ENCODE measurements at regions not wholly inside any gene's neighbourhood (a gene's known extent, or its start where the extent isn't known, plus 50 kb on each side); places are given as distances from the start of the nearest gene placed in this dataset.
A peak's percentile ranks its signal among the peaks of the same experiment; 100 is the strongest.

DNA sequence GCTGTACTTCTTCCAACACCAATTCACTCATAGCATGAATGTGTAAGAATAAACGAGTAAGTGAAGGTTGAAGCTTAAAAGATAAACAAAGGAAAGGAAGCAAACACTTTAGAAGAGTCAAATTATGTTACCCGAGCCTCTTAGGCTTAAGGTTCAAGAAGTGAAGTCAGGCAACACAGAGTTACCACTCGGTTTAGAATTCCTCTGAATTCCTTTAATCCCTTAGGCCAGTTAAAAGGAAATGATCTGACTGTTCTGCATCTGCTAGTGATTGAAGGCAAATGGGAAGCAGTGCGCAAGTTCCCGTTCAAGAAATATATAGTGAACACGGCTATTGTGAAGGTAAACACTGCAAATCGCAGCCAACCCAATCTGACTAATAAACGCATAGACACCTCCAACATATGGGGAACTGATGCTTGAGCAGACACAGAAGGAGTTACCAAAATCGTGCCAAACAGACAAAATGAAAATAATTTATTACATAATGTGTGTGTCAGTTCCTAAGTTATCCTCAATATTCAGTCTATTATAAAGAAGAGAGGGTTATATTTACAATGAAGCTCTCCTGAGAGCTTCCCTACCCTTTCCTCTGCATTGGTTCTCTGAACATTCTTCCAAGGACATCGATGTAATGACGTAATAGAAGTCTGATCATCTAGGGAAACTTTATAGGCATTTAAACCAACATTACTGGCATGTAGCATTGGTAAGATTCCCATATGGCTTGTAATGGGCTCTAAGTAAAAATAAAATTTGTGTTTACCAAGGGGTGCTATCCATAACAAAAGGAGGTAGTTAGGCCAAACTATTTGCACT is 837.1 kb upstream of the ZNF608 start:
- peak overlapping the region; percentile 48; the same call in 1 of the 2 replicates for H3K27ac ChIP-seq (ENCODE audit: low read length)
- H3K4me1 ChIP-seq (ENCODE audit: control insufficient read depth, insufficient read depth, low read length): no peaks in the 10 kb centered on the region
- intact Hi-C loops (cut with micrococcal nuclease; ENCODE audit: unreplicated experiment) (no loop called here), in situ Hi-C loops (cut with HindIII; ENCODE audit: low pct_unique_long_range_greater_than_20kb, low sequenced_read_pairs) (no loop called here)
- DNase-seq (ENCODE audit: low read depth, low spot score) (no peak), ATAC-seq (no peak)
- TF ChIP-seq SIN3A (IDR thresholded peaks at IDR 0.05; ENCODE audit: borderline replicate concordance, insufficient read depth, low read depth, low read length) (no peak), REST (IDR thresholded peaks at IDR 0.05; ENCODE audit: insufficient read depth in 1 of 2, low read depth in 2 of 2, low read length in 1 of 2) (no peak), TCF7L2 (IDR thresholded peaks at IDR 0.05; ENCODE audit: low read depth, low read length) (no peak), POLR2AphosphoS5 (IDR thresholded peaks at IDR 0.05; ENCODE audit: low read depth, low read length) (no peak), CTCF (IDR thresholded peaks at IDR 0.05) (no peak)
- BruUV-seq (replicated peaks): no TSS peak
- no peak overlapping the region for H3K4me3 ChIP-seq (ENCODE audit: low read depth in 2 of 2, low read length in 2 of 2)
- no peaks in the 10 kb centered on the region for H3K36me3 ChIP-seq (ENCODE audit: control insufficient read depth, insufficient read depth, low read length)
- ChIA-PET CTCF (no interaction called here), POLR2A (no interaction called here)
- H3K9me3 ChIP-seq (ENCODE audit: control insufficient read depth, insufficient read depth, low read depth, low read length): no peaks in the 10 kb centered on the region
- H3K27me3 ChIP-seq (ENCODE audit: control insufficient read depth, insufficient read depth, low read length): no peaks in the 10 kb centered on the region

GRCh38 chr5:125584140-125584520 is 837.7 kb upstream of the ZNF608 start:
- Histone ChIP-seq H3K27ac (ENCODE audit: low read length) (peak overlapping the region; percentile 48; the same call in 1 of the 2 replicates), H3K9me3 (ENCODE audit: control insufficient read depth, insufficient read depth, low read depth, low read length) (no peaks in the 10 kb centered on the region), H3K36me3 (ENCODE audit: control insufficient read depth, insufficient read depth, low read length) (no peaks in the 10 kb centered on the region), H3K4me1 (ENCODE audit: control insufficient read depth, insufficient read depth, low read length) (no peaks in the 10 kb centered on the region), H3K4me3 (ENCODE audit: low read depth in 2 of 2, low read length in 2 of 2) (no peak overlapping the region), H3K27me3 (ENCODE audit: control insufficient read depth, insufficient read depth, low read length) (no peaks in the 10 kb centered on the region)
- in situ Hi-C loops (cut with HindIII; ENCODE audit: low pct_unique_long_range_greater_than_20kb, low sequenced_read_pairs) (no loop called here), intact Hi-C loops (cut with micrococcal nuclease; ENCODE audit: unreplicated experiment) (no loop called here)
- BruUV-seq (replicated peaks): no TSS peak
- no peak for DNase-seq (ENCODE audit: low read depth, low spot score)
- TF ChIP-seq CTCF (IDR thresholded peaks at IDR 0.05): no peak
- TF ChIP-seq SIN3A (IDR thresholded peaks at IDR 0.05; ENCODE audit: borderline replicate concordance, insufficient read depth, low read depth, low read length): no peak
- no peak for TF ChIP-seq POLR2AphosphoS5 (IDR thresholded peaks at IDR 0.05; ENCODE audit: low read depth, low read length)
- no peak for TF ChIP-seq TCF7L2 (IDR thresholded peaks at IDR 0.05; ENCODE audit: low read depth, low read length)
- TF ChIP-seq REST (IDR thresholded peaks at IDR 0.05; ENCODE audit: insufficient read depth in 1 of 2, low read depth in 2 of 2, low read length in 1 of 2): no peak
- ChIA-PET POLR2A (no interaction called here), CTCF (no interaction called here)
- ATAC-seq: no peak
